ENCODE measurements at regions not wholly inside any gene's neighbourhood (a gene's known extent, or its start where the extent isn't known, plus 50 kb on each side); places are given as distances from the start of the nearest gene placed in this dataset.

GRCh38 chr11:122294041-122294440 lies 178.0 kb upstream of the BLID start:
- Histone ChIP-seq H3K36me3 (ENCODE audit: control insufficient read depth in 5 of 5, insufficient read depth in 5 of 5, low read length in 5 of 5) (no peaks in the 10 kb centered on the region), H3K4me3 (ENCODE audit: low read depth in 1 of 5, low read length in 5 of 5) (no peak overlapping the region), H3K9me3 (ENCODE audit: control insufficient read depth in 5 of 5, low read length in 5 of 5) (peaks cover 0 to 21% (median 12%) of the 10 kb centered on the region in 5 donors), H3K9ac (ENCODE audit: low read length in 5 of 5) (no peak overlapping the region), H3K27me3 (ENCODE audit: control insufficient read depth in 5 of 5, insufficient read depth in 4 of 5, low read length in 5 of 5) (no peaks in the 10 kb centered on the region), H3K27ac (ENCODE audit: low read depth, low read length) (no peak overlapping the region), H3K4me1 (ENCODE audit: control insufficient read depth in 5 of 5, insufficient read depth in 5 of 5, low read length in 5 of 5) (no peaks in the 10 kb centered on the region)

- no peak overlapping the region for H3K27ac ChIP-seq (ENCODE audit: low read depth, low read length)
Observed at GRCh38 chr11:122293296-122294023, 177.4 kb upstream of the BLID start.

DNA sequence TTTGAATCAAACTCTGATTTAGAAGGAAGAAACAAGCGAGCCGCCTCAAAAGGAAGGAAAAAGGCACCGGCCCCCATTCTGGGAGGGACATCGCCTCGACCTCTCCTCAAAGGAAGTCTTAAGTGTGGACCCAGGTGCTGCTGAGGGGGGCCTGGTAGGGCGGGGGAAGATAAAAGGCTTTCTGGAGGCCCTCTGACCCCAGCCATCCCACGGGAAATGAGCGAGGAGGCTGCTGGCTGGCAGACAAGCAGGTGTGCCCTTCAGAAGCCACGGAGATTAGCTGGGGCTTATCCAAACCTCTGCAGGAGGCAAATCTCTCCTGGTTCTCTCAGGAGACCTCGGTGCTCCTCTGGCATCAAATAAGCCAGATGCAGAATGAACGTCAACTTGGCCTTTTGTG lies 171.4 kb upstream of the BLID start:
- Histone ChIP-seq H3K4me1 (ENCODE audit: control insufficient read depth in 5 of 5, insufficient read depth in 5 of 5, low read length in 5 of 5) (peaks cover 0 to 3% (median 0%) of the 10 kb centered on the region in 5 donors), H3K36me3 (ENCODE audit: control insufficient read depth in 5 of 5, insufficient read depth in 5 of 5, low read length in 5 of 5) (no peaks in the 10 kb centered on the region), H3K27ac (ENCODE audit: low read depth, low read length) (no peak overlapping the region), H3K9ac (ENCODE audit: low read length in 5 of 5) (no peak overlapping the region), H3K27me3 (ENCODE audit: control insufficient read depth in 5 of 5, insufficient read depth in 4 of 5, low read length in 5 of 5) (no peaks in the 10 kb centered on the region), H3K9me3 (ENCODE audit: control insufficient read depth in 5 of 5, low read length in 5 of 5) (no peaks in the 10 kb centered on the region), H3K4me3 (ENCODE audit: low read depth in 1 of 5, low read length in 5 of 5) (no peak overlapping the region)

More at GRCh38 chr11:122293296-122294023, 177.4 kb upstream of the BLID start:
- Histone ChIP-seq H3K4me1 (ENCODE audit: control insufficient read depth in 5 of 5, insufficient read depth in 5 of 5, low read length in 5 of 5) (no peaks in the 10 kb centered on the region), H3K36me3 (ENCODE audit: control insufficient read depth in 5 of 5, insufficient read depth in 5 of 5, low read length in 5 of 5) (no peaks in the 10 kb centered on the region), H3K27me3 (ENCODE audit: control insufficient read depth in 5 of 5, insufficient read depth in 4 of 5, low read length in 5 of 5) (no peaks in the 10 kb centered on the region), H3K9ac (ENCODE audit: low read length in 5 of 5) (no peak overlapping the region), H3K9me3 (ENCODE audit: control insufficient read depth in 5 of 5, low read length in 5 of 5) (peaks cover 0 to 17% (median 6%) of the 10 kb centered on the region in 5 donors), H3K4me3 (ENCODE audit: low read depth in 1 of 5, low read length in 5 of 5) (no peak overlapping the region)

- Histone ChIP-seq H3K27me3 (ENCODE audit: control insufficient read depth in 5 of 5, insufficient read depth in 4 of 5, low read length in 5 of 5) (no peaks in the 10 kb centered on the region), H3K27ac (ENCODE audit: low read depth, low read length) (no peak overlapping the region), H3K36me3 (ENCODE audit: control insufficient read depth in 5 of 5, insufficient read depth in 5 of 5, low read length in 5 of 5) (no peaks in the 10 kb centered on the region)
Observed at GRCh38 chr11:122285070-122285988, 169.3 kb upstream of the BLID start.

GRCh38 chr11:122280870-122281269 lies 164.9 kb upstream of the BLID start:
- Histone ChIP-seq H3K9me3 (ENCODE audit: control insufficient read depth in 5 of 5, low read length in 5 of 5) (no peaks in the 10 kb centered on the region), H3K36me3 (ENCODE audit: control insufficient read depth in 5 of 5, insufficient read depth in 5 of 5, low read length in 5 of 5) (no peaks in the 10 kb centered on the region), H3K4me3 (ENCODE audit: low read depth in 1 of 5, low read length in 5 of 5) (no peak overlapping the region), H3K4me1 (ENCODE audit: control insufficient read depth in 5 of 5, insufficient read depth in 5 of 5, low read length in 5 of 5) (no peaks in the 10 kb centered on the region), H3K27me3 (ENCODE audit: control insufficient read depth in 5 of 5, insufficient read depth in 4 of 5, low read length in 5 of 5) (no peaks in the 10 kb centered on the region), H3K9ac (ENCODE audit: low read length in 5 of 5) (no peak overlapping the region), H3K27ac (ENCODE audit: low read depth, low read length) (no peak overlapping the region)

More at GRCh38 chr11:122285070-122285988, 169.3 kb upstream of the BLID start:
- Histone ChIP-seq H3K4me3 (ENCODE audit: low read depth in 1 of 5, low read length in 5 of 5) (no peak overlapping the region), H3K9me3 (ENCODE audit: control insufficient read depth in 5 of 5, low read length in 5 of 5) (no peaks in the 10 kb centered on the region), H3K4me1 (ENCODE audit: control insufficient read depth in 5 of 5, insufficient read depth in 5 of 5, low read length in 5 of 5) (peaks cover 0 to 3% (median 0%) of the 10 kb centered on the region in 5 donors), H3K9ac (ENCODE audit: low read length in 5 of 5) (no peak overlapping the region)

- H3K27me3 ChIP-seq (ENCODE audit: control insufficient read depth in 5 of 5, insufficient read depth in 4 of 5, low read length in 5 of 5) = no peaks in the 10 kb centered on the region
- H3K36me3 ChIP-seq (ENCODE audit: control insufficient read depth in 5 of 5, insufficient read depth in 5 of 5, low read length in 5 of 5) = no peaks in the 10 kb centered on the region
- no peak overlapping the region for H3K9ac ChIP-seq (ENCODE audit: low read length in 5 of 5)
- no peak overlapping the region for H3K27ac ChIP-seq (ENCODE audit: low read depth, low read length)
- H3K4me3 ChIP-seq (ENCODE audit: low read depth in 1 of 5, low read length in 5 of 5) = no peak overlapping the region
- H3K9me3 ChIP-seq (ENCODE audit: control insufficient read depth in 5 of 5, low read length in 5 of 5) = no peaks in the 10 kb centered on the region
- no peaks in the 10 kb centered on the region for H3K4me1 ChIP-seq (ENCODE audit: control insufficient read depth in 5 of 5, insufficient read depth in 5 of 5, low read length in 5 of 5)
Observed at GRCh38 chr11:122279194-122279593, 163.2 kb upstream of the BLID start.

DNA sequence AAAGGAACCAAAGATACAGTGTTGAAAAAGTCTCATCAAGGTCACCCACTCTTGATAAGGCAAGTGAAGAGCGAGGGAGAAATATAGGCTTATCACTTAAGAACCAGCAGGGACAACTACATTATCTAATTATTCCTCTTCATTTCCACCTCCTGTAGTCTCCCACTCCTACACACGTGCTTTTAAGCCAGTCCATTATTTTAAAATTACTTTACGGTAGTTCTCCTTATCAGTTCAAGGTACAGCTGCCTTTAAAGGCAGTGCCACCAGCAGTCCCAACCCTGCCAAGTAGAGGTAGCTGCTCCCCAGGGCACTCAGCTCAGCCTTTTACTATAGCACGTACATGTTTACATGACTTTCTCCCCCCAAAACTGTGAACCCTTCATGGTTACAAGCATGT lies 161.5 kb upstream of the BLID start:
- no peak overlapping the region for H3K9ac ChIP-seq (ENCODE audit: low read length in 5 of 5)
- no peaks in the 10 kb centered on the region for H3K9me3 ChIP-seq (ENCODE audit: control insufficient read depth in 5 of 5, low read length in 5 of 5)
- no peaks in the 10 kb centered on the region for H3K27me3 ChIP-seq (ENCODE audit: control insufficient read depth in 5 of 5, insufficient read depth in 4 of 5, low read length in 5 of 5)
- H3K4me3 ChIP-seq (ENCODE audit: low read depth in 1 of 5, low read length in 5 of 5) = no peak overlapping the region
- no peak overlapping the region for H3K27ac ChIP-seq (ENCODE audit: low read depth, low read length)
- H3K36me3 ChIP-seq (ENCODE audit: control insufficient read depth in 5 of 5, insufficient read depth in 5 of 5, low read length in 5 of 5) = no peaks in the 10 kb centered on the region
- no peaks in the 10 kb centered on the region for H3K4me1 ChIP-seq (ENCODE audit: control insufficient read depth in 5 of 5, insufficient read depth in 5 of 5, low read length in 5 of 5)

DNA sequence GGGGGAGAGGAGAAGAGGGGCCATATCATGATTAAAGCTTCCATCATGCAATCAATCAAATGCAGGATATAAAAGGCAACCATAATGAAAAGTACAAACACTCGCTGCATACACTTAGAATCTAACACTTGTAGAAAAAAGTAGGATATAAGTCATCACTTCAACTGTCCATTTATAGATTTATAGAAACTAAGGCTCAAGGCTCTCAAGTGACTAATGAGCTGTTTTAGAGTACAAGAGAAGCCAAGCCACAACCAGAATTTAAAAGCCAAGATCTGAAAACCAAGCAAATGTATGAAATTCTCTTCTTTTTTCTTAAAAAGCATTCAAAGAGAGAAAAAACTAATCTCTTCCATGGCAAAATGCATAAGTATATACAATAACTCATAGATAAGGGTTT lies 160.2 kb upstream of the BLID start:
- no peaks in the 10 kb centered on the region for H3K9me3 ChIP-seq (ENCODE audit: control insufficient read depth in 5 of 5, low read length in 5 of 5)
- H3K27ac ChIP-seq (ENCODE audit: low read depth, low read length) = no peak overlapping the region
- H3K36me3 ChIP-seq (ENCODE audit: control insufficient read depth in 5 of 5, insufficient read depth in 5 of 5, low read length in 5 of 5) = no peaks in the 10 kb centered on the region
- no peak overlapping the region for H3K4me3 ChIP-seq (ENCODE audit: low read depth in 1 of 5, low read length in 5 of 5)
- H3K4me1 ChIP-seq (ENCODE audit: control insufficient read depth in 5 of 5, insufficient read depth in 5 of 5, low read length in 5 of 5) = no peaks in the 10 kb centered on the region
- H3K9ac ChIP-seq (ENCODE audit: low read length in 5 of 5) = no peak overlapping the region
- no peaks in the 10 kb centered on the region for H3K27me3 ChIP-seq (ENCODE audit: control insufficient read depth in 5 of 5, insufficient read depth in 4 of 5, low read length in 5 of 5)

- Histone ChIP-seq H3K9ac (ENCODE audit: low read length in 5 of 5) (no peak overlapping the region), H3K9me3 (ENCODE audit: control insufficient read depth in 5 of 5, low read length in 5 of 5) (no peaks in the 10 kb centered on the region), H3K4me1 (ENCODE audit: control insufficient read depth in 5 of 5, insufficient read depth in 5 of 5, low read length in 5 of 5) (no peaks in the 10 kb centered on the region), H3K36me3 (ENCODE audit: control insufficient read depth in 5 of 5, insufficient read depth in 5 of 5, low read length in 5 of 5) (no peaks in the 10 kb centered on the region), H3K27me3 (ENCODE audit: control insufficient read depth in 5 of 5, insufficient read depth in 4 of 5, low read length in 5 of 5) (no peaks in the 10 kb centered on the region), H3K27ac (ENCODE audit: low read depth, low read length) (no peak overlapping the region), H3K4me3 (ENCODE audit: low read depth in 1 of 5, low read length in 5 of 5) (no peak overlapping the region)
Observed at GRCh38 chr11:122275508-122275907, 159.5 kb upstream of the BLID start.
